ENCODE measurements at regions not wholly inside any gene's neighbourhood (a gene's known extent, or its start where the extent isn't known, plus 50 kb on each side); places are given as distances from the start of the nearest gene placed in this dataset.

DNA sequence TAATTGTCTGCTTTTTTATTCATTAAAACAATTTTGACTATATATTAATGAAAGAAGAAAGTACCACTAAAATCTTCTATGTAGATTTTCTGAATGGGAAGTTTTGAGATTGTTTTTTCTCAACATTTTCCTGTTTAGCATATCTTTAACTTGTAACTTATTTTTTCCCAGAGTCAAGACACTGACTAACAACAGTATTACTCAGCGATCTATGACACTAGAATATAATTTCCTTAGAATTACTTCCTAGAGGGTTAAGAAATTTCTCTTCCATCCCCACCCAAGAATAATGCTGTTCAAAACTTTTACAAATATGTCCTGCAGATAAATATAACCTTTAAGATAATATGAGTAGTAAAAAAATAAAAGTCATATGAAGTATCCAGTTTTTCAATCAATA is 218.2 kb upstream of the NR5A2 start:
- TF ChIP-seq CTCF (conservative IDR thresholded peaks at IDR 0.05; ENCODE audit: low read depth, low read length) = no peak
- TF ChIP-seq EZH2 (IDR thresholded peaks at IDR 0.05; ENCODE audit: borderline replicate concordance, low read depth, low read length, poor library complexity, severe bottlenecking) = no peak
- Histone ChIP-seq H3K4me3 (ENCODE audit: low read depth, low read length, poor library complexity, severe bottlenecking) (no peak overlapping the region), H3K9me3 (ENCODE audit: low read depth, low read length, poor library complexity, severe bottlenecking) (no peaks in the 10 kb centered on the region), H3K36me3 (ENCODE audit: insufficient read depth, low read length, poor library complexity, severe bottlenecking) (no peaks in the 10 kb centered on the region), H3K27me3 (replicated peaks; ENCODE audit: insufficient read depth, low read depth, low read length, poor library complexity) (peaks cover 52% of the 10 kb centered on the region), H3K4me1 (ENCODE audit: insufficient read depth, low read length, poor library complexity, severe bottlenecking) (no peaks in the 10 kb centered on the region), H3K27ac (ENCODE audit: low read depth, low read length, poor library complexity, severe bottlenecking) (no peak overlapping the region)
- intact Hi-C loops (cut with micrococcal nuclease; ENCODE audit: unreplicated experiment) = no loop called here
- ChIA-PET CTCF (no interaction called here), POLR2A (ENCODE audit: low non-redundant PET) (no interaction called here)
- no TSS peak for BruUV-seq (replicated peaks)
- no peak for DNase-seq (ENCODE audit: low spot score)

DNA sequence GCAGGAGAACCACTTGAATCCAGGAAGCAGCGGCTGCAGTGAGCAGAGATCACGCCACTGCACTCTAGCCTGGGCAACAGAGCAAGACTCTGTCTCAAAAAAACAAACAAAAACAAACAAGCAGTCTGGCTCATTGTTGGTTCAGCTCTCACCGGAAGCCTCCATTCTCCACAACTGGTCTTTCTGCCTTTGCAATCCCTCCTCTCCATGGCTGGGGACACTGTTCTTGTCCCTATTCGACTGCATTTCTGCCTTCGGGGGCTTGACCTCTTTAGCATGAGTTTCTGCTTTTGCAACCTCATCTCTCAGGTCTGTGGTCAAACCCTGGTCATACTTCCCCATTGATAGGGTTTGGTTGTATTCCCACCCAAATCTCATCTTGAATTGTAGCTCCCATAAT is 216.3 kb upstream of the NR5A2 start:
- intact Hi-C loops (cut with micrococcal nuclease; ENCODE audit: unreplicated experiment) = no loop called here
- no TSS peak for BruUV-seq (replicated peaks)
- Histone ChIP-seq H3K36me3 (ENCODE audit: insufficient read depth, low read length, poor library complexity, severe bottlenecking) (no peaks in the 10 kb centered on the region), H3K27ac (ENCODE audit: low read depth, low read length, poor library complexity, severe bottlenecking) (no peak overlapping the region), H3K4me3 (ENCODE audit: low read depth, low read length, poor library complexity, severe bottlenecking) (no peak overlapping the region), H3K9me3 (ENCODE audit: low read depth, low read length, poor library complexity, severe bottlenecking) (no peaks in the 10 kb centered on the region), H3K27me3 (replicated peaks; ENCODE audit: insufficient read depth, low read depth, low read length, poor library complexity) (peaks cover 38% of the 10 kb centered on the region), H3K4me1 (ENCODE audit: insufficient read depth, low read length, poor library complexity, severe bottlenecking) (no peaks in the 10 kb centered on the region)
- CTCF ChIA-PET = no interaction called here
- TF ChIP-seq CTCF (conservative IDR thresholded peaks at IDR 0.05; ENCODE audit: low read depth, low read length) (no peak), EZH2 (IDR thresholded peaks at IDR 0.05; ENCODE audit: borderline replicate concordance, low read depth, low read length, poor library complexity, severe bottlenecking) (no peak)
- POLR2A ChIA-PET (ENCODE audit: low non-redundant PET) = no interaction called here
- DNase-seq (ENCODE audit: low spot score) = no peak

DNA sequence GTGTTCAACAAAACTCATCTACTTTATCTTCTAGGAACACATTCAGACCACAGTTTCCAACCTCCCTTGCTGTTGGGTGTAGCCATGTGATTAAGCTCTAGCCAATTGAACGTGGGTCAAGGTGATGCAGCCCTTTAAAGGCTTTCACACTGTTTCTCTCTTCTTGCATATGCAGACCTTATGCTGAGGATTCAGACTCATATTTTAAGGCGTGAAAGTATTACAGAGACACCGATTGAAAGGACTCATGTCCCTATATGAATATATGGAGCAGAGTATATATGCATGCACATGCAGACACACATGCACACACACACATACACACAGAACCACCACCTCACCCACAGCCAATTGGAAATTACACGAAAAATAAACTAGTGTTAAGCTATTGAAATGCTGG is 214.3 kb upstream of the NR5A2 start:
- Histone ChIP-seq H3K27me3 (replicated peaks; ENCODE audit: insufficient read depth, low read depth, low read length, poor library complexity) (peaks cover 37% of the 10 kb centered on the region), H3K36me3 (ENCODE audit: insufficient read depth, low read length, poor library complexity, severe bottlenecking) (no peaks in the 10 kb centered on the region), H3K27ac (ENCODE audit: low read depth, low read length, poor library complexity, severe bottlenecking) (no peak overlapping the region), H3K4me3 (ENCODE audit: low read depth, low read length, poor library complexity, severe bottlenecking) (no peak overlapping the region), H3K4me1 (ENCODE audit: insufficient read depth, low read length, poor library complexity, severe bottlenecking) (no peaks in the 10 kb centered on the region), H3K9me3 (ENCODE audit: low read depth, low read length, poor library complexity, severe bottlenecking) (no peaks in the 10 kb centered on the region)
- intact Hi-C loops (cut with micrococcal nuclease; ENCODE audit: unreplicated experiment) = no loop called here
- ChIA-PET POLR2A (ENCODE audit: low non-redundant PET) (no interaction called here), CTCF (no interaction called here)
- DNase-seq (ENCODE audit: low spot score) = no peak
- TF ChIP-seq CTCF (conservative IDR thresholded peaks at IDR 0.05; ENCODE audit: low read depth, low read length) (no peak), EZH2 (IDR thresholded peaks at IDR 0.05; ENCODE audit: borderline replicate concordance, low read depth, low read length, poor library complexity, severe bottlenecking) (no peak)
- no TSS peak for BruUV-seq (replicated peaks)

Data from A673 (cell line).